H9 (cell line): ENCODE measurements at regions not wholly inside any gene's neighbourhood (a gene's known extent, or its start where the extent isn't known, plus 50 kb on each side); places are given as distances from the start of the nearest gene placed in this dataset.

Experiments
- DNase-seq: peaks from one replicate; pipeline ENCODE4 v3.0.0-alpha.2; 2017
- H2AFZ ChIP-seq: one replicate; pipeline ENCODE4 v1.6.1; 2013; ENCODE audit warnings: mild to moderate bottlenecking, low read length, control low read depth, moderate library complexity
- H2AK5ac ChIP-seq: 2 replicates; pipeline ENCODE4 v1.6.1; 2013; ENCODE audit warnings: low read length, control low read depth, mixed read lengths; ENCODE audit not compliant: insufficient read length
- H2BK120ac ChIP-seq: one replicate; pipeline ENCODE4 v1.6.1; 2013; ENCODE audit warnings: low read depth, mild to moderate bottlenecking, low read length, control low read depth, inconsistent platforms; ENCODE audit not compliant: poor library complexity, severe bottlenecking
- H2BK12ac ChIP-seq: 2 replicates; pipeline ENCODE4 v1.6.1; 2013; ENCODE audit warnings: low read length, control low read depth, mixed read lengths, low read depth; ENCODE audit not compliant: insufficient read length
- H2BK15ac ChIP-seq: 2 replicates; pipeline ENCODE4 v1.6.1; 2013; ENCODE audit warnings: low read depth, low read length, control low read depth
- H2BK20ac ChIP-seq: one replicate; pipeline ENCODE4 v1.6.1; 2013; ENCODE audit warnings: low read depth, mild to moderate bottlenecking, low read length, control low read depth, inconsistent platforms; ENCODE audit not compliant: poor library complexity, severe bottlenecking
- H2BK5ac ChIP-seq: 2 replicates; pipeline ENCODE4 v1.6.1; 2013; ENCODE audit warnings: low read length, control low read depth, mixed read lengths; ENCODE audit not compliant: insufficient read length
- H3K14ac ChIP-seq: 2 replicates; pipeline ENCODE4 v1.6.1; 2013; ENCODE audit warnings: low read length, control low read depth; ENCODE audit not compliant: insufficient read depth
- H3K18ac ChIP-seq: 2 replicates; pipeline ENCODE4 v1.6.1; 2013; ENCODE audit warnings: low read depth, mild to moderate bottlenecking, mixed read lengths, low read length, control low read depth; ENCODE audit not compliant: insufficient read length
- H3K23ac ChIP-seq: 2 replicates; pipeline ENCODE4 v1.6.1; 2013; ENCODE audit warnings: low read length, control low read depth, mixed read lengths, low read depth; ENCODE audit not compliant: insufficient read length
- H3K23me2 ChIP-seq: 2 replicates; pipeline ENCODE4 v1.6.1; 2013; ENCODE audit warnings: low read depth, mild to moderate bottlenecking, mixed read lengths, low read length, control low read depth; ENCODE audit not compliant: insufficient read length, poor library complexity, severe bottlenecking
- H3K27ac ChIP-seq: 2 replicates; pipeline ENCODE4 v1.5.1; 2013; ENCODE audit warnings: low read length, control low read depth, mixed read lengths, low read depth; ENCODE audit not compliant: insufficient read length
- H3K27me3 ChIP-seq: 2 replicates; pipeline ENCODE4 v1.6.1; 2013; ENCODE audit warnings: low read length, control low read depth, inconsistent platforms; ENCODE audit not compliant: insufficient read depth
- H3K4ac ChIP-seq: 2 replicates; pipeline ENCODE4 v1.6.1; 2013; ENCODE audit warnings: low read depth, mild to moderate bottlenecking, control low read depth, inconsistent platforms, low read length, moderate library complexity
- H3K4me1 ChIP-seq: 2 replicates; pipeline ENCODE4 v1.6.1; 2013; ENCODE audit warnings: low read length, control low read depth, inconsistent platforms; ENCODE audit not compliant: insufficient read depth
- H3K4me2 ChIP-seq: 2 replicates; pipeline ENCODE4 v1.6.1; 2013; ENCODE audit warnings: low read length, control low read depth, mixed read lengths; ENCODE audit not compliant: insufficient read length, insufficient read depth
- H3K56ac ChIP-seq: 2 replicates; pipeline ENCODE4 v1.6.1; 2013; ENCODE audit warnings: low read depth, mild to moderate bottlenecking, mixed read lengths, low read length, control low read depth; ENCODE audit not compliant: insufficient read length
- H3K79me1 ChIP-seq: 2 replicates; pipeline ENCODE4 v1.6.1; 2013; ENCODE audit warnings: low read depth, mild to moderate bottlenecking, moderate library complexity, low read length, control low read depth, inconsistent platforms; ENCODE audit not compliant: insufficient read depth, poor library complexity, severe bottlenecking
- H3K79me2 ChIP-seq: 2 replicates; pipeline ENCODE4 v1.6.1; 2013; ENCODE audit warnings: low read length, control low read depth, inconsistent platforms; ENCODE audit not compliant: insufficient read depth
- H3K9ac ChIP-seq: 2 replicates; pipeline ENCODE4 v1.6.1; 2013; ENCODE audit warnings: low read length, control low read depth, mixed read lengths; ENCODE audit not compliant: insufficient read length; ENCODE audit errors: extremely low read depth
- H3K9me3 ChIP-seq: one replicate; pipeline ENCODE4 v1.6.1; 2013; ENCODE audit warnings: low read depth, low read length, inconsistent platforms; ENCODE audit not compliant: control insufficient read depth
- H3T11ph ChIP-seq: one replicate; pipeline ENCODE4 v1.6.1; 2013; ENCODE audit warnings: mild to moderate bottlenecking, low read length, control low read depth, inconsistent platforms
- H4K20me1 ChIP-seq: one replicate; pipeline ENCODE4 v1.6.1; 2013; ENCODE audit not compliant: control insufficient read depth, insufficient read length, insufficient read depth
- H4K5ac ChIP-seq: 2 replicates; pipeline ENCODE4 v1.6.1; 2013; ENCODE audit warnings: low read depth, mild to moderate bottlenecking, mixed read lengths, low read length, control low read depth; ENCODE audit not compliant: insufficient read length
- H4K8ac ChIP-seq: replicated peaks from 2 replicates; pipeline ENCODE4 v1.6.1; 2013; ENCODE audit warnings: low read length, control low read depth, mixed read lengths, low read depth; ENCODE audit not compliant: insufficient read length
- H4K91ac ChIP-seq: 2 replicates; pipeline ENCODE4 v1.6.1; 2013; ENCODE audit warnings: low read depth, mild to moderate bottlenecking, moderate library complexity, mixed read lengths, low read length, control low read depth; ENCODE audit not compliant: insufficient read length
- H3K27ac Mint-ChIP-seq, 3 experiments: 2 replicates in 2 of 3; 3 replicates in 1 of 3; pipeline ENCODE4 v1.8.0; 2020 to 2021; ENCODE audit warnings: mixed read lengths in 3 of 3, mild to moderate bottlenecking in 1 of 3, moderate library complexity in 1 of 3
- H3K27me3 Mint-ChIP-seq: 2 replicates; pipeline ENCODE4 v1.8.0; 2021; ENCODE audit warnings: low read depth, mild to moderate bottlenecking, moderate library complexity, mixed read lengths
- H3K36me3 Mint-ChIP-seq, 3 experiments: 2 replicates in 2 of 3; 3 replicates in 1 of 3; pipeline ENCODE4 v1.8.0; 2020 to 2021; ENCODE audit warnings: low read depth in 3 of 3, mixed read lengths in 3 of 3; ENCODE audit not compliant: insufficient read depth in 1 of 3
- H3K4me1 Mint-ChIP-seq, 2 experiments: 2 replicates each; pipeline ENCODE4 v1.8.0; 2020; ENCODE audit warnings: mixed read lengths in 2 of 2
- H3K4me3 Mint-ChIP-seq, 2 experiments: 2 replicates in 1 of 2; 3 replicates in 1 of 2; pipeline ENCODE4 v1.8.0; 2020 to 2021; ENCODE audit warnings: mild to moderate bottlenecking in 2 of 2, mixed read lengths in 2 of 2, moderate library complexity in 1 of 2
- H3K9me3 Mint-ChIP-seq, 2 experiments: 2 replicates in 1 of 2; 3 replicates in 1 of 2; pipeline ENCODE4 v1.8.0; 2020; ENCODE audit warnings: mild to moderate bottlenecking in 2 of 2, mixed read lengths in 2 of 2, moderate library complexity in 1 of 2
- WGBS: extraction: QIAGEN DNeasy Blood & Tissue Kit; methylation state at CpG from one replicate; pipeline ENCODE4 v1.1.7; 2013; ENCODE audit warnings: missing lambda C conversion rate, low lambda C conversion rate, mixed read lengths; ENCODE audit not compliant: insufficient read length; ENCODE audit errors: extremely low coverage; 5-methylcytosine and 5-hydroxymethylcytosine counted together
- TF ChIP-seq, protein P1 (sequence below): fragments of 200-600 bp; sonication (generic); conservative IDR thresholded peaks from 3 replicates; pipeline ENCODE4 v1.8.0; 2021; ENCODE audit warnings: antibody characterized with exemption, mild to moderate bottlenecking

GRCh38 chr4:136634121-136634520, 898.2 kb downstream of the PCDH18 start:
- H4K20me1 ChIP-seq: no peaks in the 10 kb centered on the region
- H3K27me3 ChIP-seq: no peaks in the 10 kb centered on the region
- no peak overlapping the region for H3T11ph ChIP-seq
- no peaks in the 10 kb centered on the region for H3K79me1 ChIP-seq
- no peak overlapping the region for H2BK15ac ChIP-seq
- H4K91ac ChIP-seq: no peak overlapping the region
- Mint-ChIP-seq H3K27ac (no peak overlapping the region), H3K4me3 (no peak overlapping the region), H3K4me1 (peaks cover 3 to 5% of the 10 kb centered on the region in 2 experiments; a peak in 2 of 4 replicates), H3K36me3 (no peaks in the 10 kb centered on the region), H3K27me3 (no peaks in the 10 kb centered on the region), H3K9me3 (no peaks in the 10 kb centered on the region)
- H4K5ac ChIP-seq: no peak overlapping the region
- no peak for DNase-seq
- no peak overlapping the region for H3K4ac ChIP-seq
- H3K9me3 ChIP-seq: no peaks in the 10 kb centered on the region
- H3K23ac ChIP-seq: no peak overlapping the region
- no peak overlapping the region for H3K4me2 ChIP-seq
- no peaks in the 10 kb centered on the region for H3K4me1 ChIP-seq
- H3K27ac ChIP-seq: no peak overlapping the region
- H3K56ac ChIP-seq: no peak overlapping the region
- H3K18ac ChIP-seq: no peak overlapping the region
- H2BK5ac ChIP-seq: no peak overlapping the region
- no peak overlapping the region for H2BK12ac ChIP-seq
- H3K9ac ChIP-seq: no peak overlapping the region
- H3K79me2 ChIP-seq: no peaks in the 10 kb centered on the region
- no peak overlapping the region for H2BK120ac ChIP-seq
- no peak overlapping the region for H2AK5ac ChIP-seq
- TF ChIP-seq, protein P1, sequence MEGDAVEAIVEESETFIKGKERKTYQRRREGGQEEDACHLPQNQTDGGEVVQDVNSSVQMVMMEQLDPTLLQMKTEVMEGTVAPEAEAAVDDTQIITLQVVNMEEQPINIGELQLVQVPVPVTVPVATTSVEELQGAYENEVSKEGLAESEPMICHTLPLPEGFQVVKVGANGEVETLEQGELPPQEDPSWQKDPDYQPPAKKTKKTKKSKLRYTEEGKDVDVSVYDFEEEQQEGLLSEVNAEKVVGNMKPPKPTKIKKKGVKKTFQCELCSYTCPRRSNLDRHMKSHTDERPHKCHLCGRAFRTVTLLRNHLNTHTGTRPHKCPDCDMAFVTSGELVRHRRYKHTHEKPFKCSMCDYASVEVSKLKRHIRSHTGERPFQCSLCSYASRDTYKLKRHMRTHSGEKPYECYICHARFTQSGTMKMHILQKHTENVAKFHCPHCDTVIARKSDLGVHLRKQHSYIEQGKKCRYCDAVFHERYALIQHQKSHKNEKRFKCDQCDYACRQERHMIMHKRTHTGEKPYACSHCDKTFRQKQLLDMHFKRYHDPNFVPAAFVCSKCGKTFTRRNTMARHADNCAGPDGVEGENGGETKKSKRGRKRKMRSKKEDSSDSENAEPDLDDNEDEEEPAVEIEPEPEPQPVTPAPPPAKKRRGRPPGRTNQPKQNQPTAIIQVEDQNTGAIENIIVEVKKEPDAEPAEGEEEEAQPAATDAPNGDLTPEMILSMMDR: no peak
- H3K23me2 ChIP-seq: no peaks in the 10 kb centered on the region
- no peak overlapping the region for H2AFZ ChIP-seq
- no peak overlapping the region for H2BK20ac ChIP-seq
- H4K8ac ChIP-seq: no peak overlapping the region
- no peak overlapping the region for H3K14ac ChIP-seq
- no CpG with 5 or more reads among the region's 2 CpGs for WGBS
